ENCODE measurements at regions not wholly inside any gene's neighbourhood (a gene's known extent, or its start where the extent isn't known, plus 50 kb on each side); places are given as distances from the start of the nearest gene placed in this dataset.

GRCh38 chr21:9837946-9838737, 683.2 kb upstream of the TPTE start (continued):
- TF ChIP-seq PRDM10 (IDR thresholded peaks at IDR 0.05; ENCODE audit: partially characterized antibody) (peak; percentile 61), ZKSCAN8 (CRISPR knock-in tag; IDR thresholded peaks at IDR 0.05) (no peak), RBFOX2 (IDR thresholded peaks at IDR 0.05; ENCODE audit: low read depth, low read length) (peak; percentile 58), SIRT6 (IDR thresholded peaks at IDR 0.05; ENCODE audit: low read depth, low read length) (no peak), HNRNPLL (IDR thresholded peaks at IDR 0.05; ENCODE audit: low read depth, low read length, poor library complexity, severe bottlenecking) (peak; percentile 2), E2F6 (IDR thresholded peaks at IDR 0.05; ENCODE audit: borderline replicate concordance in 1 of 2, extremely low read depth in 1 of 2, insufficient read depth in 1 of 2, insufficient read length in 1 of 2, low read depth in 1 of 2, low read length in 1 of 2, poor library complexity in 1 of 2, severe bottlenecking in 1 of 2) (peak in 1 of 2 experiments; percentile 24), SRSF3 (IDR thresholded peaks at IDR 0.05; ENCODE audit: insufficient read depth, low read length) (no peak), NRF1 (conservative IDR thresholded peaks at IDR 0.05 in 1 of 2, IDR thresholded peaks at IDR 0.05 in 1 of 2) (peak; percentile 91 to 92), ZNF121 (CRISPR knock-in tag; conservative IDR thresholded peaks at IDR 0.05) (no peak)
